GM19043 (cell line): ENCODE measurements at regions not wholly inside any gene's neighbourhood (a gene's known extent, or its start where the extent isn't known, plus 50 kb on each side); places are given as distances from the start of the nearest gene placed in this dataset.

ENCODE experiments used
- ATAC-seq: cut with Tn5 transposase; IDR thresholded peaks from one replicate; pipeline ENCODE4 v1.9.1; 2021; ENCODE audit warnings: low read depth; ENCODE audit not compliant: unreplicated experiment

DNA sequence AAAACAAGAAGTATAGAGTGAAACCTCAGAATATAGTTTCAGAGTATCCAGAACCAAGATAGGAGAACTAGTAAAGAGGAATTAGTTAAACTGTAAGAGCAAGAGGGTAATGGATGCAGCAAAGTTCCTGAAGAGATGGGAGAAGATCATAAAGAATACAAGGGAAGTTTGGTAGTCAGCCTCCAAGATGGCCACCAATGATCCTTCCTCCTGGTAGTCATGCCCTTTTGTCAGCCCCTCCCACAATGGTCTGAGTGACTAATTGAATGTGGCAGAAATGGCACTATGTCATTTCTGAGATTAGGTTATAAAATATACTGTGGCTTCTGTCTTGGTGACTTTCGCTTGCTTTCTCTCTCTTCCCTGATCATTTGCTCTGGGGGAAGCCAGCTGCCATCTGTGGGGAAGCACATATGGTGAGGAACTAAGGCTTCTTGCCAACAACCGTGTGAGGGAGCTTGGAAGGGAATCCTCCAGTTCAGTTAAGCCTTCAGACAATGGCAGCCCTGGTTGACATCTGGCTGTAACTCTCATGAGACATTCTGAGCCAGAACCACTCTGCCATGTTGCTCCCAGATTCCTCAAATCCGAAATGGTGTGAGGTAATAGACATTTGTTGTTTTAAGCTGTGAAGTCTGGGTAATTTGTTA, 55.3 kb upstream of the AMN1 start:
- no peak for ATAC-seq

DNA sequence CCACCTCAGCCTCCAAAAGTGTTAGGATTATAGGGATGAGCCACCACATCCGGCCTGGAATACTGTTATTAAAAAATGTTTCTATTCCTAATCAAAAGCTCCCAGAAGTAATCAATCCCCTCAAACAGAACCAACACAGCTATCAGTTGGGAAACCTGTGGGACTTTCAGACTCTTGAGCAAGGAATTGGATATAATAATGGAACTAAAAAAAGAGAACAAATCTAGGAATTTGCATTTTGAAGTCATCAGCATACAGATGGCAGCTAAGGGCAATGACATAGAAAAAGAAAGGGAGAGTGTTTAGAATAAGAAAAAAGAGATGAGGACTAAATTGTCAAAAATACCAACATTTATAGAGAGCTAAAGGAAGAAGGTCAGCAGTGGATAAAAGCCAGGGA, 54.7 kb upstream of the AMN1 start:
- no peak for ATAC-seq

DNA sequence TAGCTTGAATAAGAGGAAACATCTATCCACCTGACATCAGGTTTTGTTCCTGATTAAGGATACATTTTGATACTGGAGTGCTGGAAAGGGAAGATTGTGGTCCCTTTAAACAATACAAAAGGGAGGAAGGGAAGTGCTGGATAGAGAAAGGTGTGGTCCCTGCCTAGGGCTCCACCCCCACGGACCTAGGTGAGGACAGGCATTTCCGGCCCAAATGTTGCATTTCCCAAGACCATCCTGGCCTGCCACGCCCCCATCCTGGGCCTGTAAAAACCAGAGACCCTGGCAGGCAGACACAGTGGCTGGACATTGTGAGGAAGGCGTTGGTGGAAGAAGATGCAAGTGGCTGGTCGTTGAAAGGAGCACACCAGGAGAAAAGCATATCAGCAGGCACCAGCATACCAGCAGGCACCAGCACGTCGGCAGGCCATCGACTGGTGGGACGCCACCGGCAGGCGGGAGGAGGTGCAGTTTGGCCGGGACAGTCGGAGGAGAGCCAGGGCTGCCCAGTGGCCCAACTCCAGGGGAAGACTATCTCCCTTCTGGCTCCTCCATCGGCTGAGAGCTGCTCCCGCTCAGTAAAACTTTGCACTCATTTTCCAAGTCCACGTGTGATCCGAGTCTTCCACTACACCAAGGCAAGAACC, 53.2 kb upstream of the AMN1 start:
- ATAC-seq = no peak

DNA sequence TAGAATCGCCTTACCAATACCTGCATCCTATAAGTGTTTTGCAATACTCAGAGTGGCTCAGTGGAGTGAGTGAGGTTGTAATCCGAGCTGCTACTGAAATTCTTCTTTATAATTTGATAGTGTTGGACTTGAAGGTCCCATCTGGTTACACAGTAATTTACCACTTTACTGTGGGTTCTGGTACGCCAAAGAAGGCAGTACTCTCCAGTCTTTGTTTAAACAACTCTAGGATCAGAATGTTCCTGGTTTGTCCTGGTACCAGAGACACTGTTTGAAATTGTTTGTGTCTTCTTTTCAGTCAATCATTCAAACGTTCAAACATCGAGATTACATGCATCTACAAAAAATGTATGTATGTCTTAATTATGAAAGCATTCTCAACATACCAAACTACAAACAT, 51.3 kb upstream of the AMN1 start:
- no peak for ATAC-seq

DNA sequence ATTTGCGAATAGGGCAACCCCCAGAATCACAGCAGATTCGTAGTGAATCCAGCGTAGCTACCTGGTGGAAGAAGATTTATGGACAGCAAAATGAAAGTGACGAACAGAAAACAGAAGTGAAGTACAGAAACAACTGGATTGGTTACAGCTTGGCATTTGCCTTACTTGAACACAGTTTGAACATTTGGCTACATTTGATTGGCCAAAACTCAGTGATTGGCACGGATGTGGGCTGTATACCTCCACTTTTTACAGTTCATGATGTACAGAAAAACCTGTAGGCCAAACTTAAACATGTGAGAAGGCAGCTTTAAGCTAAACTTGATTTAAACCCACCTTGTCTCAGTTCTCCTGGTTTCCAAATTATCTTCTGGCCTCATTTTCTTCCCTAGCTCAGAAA, 49.9 kb upstream of the AMN1 start:
- ATAC-seq = no peak
